HG03095 (cell line): ENCODE measurements at regions not wholly inside any gene's neighbourhood (a gene's known extent, or its start where the extent isn't known, plus 50 kb on each side); places are given as distances from the start of the nearest gene placed in this dataset.
"Not testable (repeated sequence)": the region's sequence is repeated elsewhere in the genome, so short reads cannot be mapped to it uniquely, and the experiment has no call there.

Experiments used
- ATAC-seq: cut with Tn5 transposase; IDR thresholded peaks from one replicate; pipeline ENCODE4 v1.9.1; 2021; ENCODE audit warnings: moderate library complexity; ENCODE audit not compliant: unreplicated experiment

GRCh38 chr15:20204177-20204866, 337.3 kb downstream of the GOLGA6L6 start:
- ATAC-seq: not testable (repeated sequence)

DNA sequence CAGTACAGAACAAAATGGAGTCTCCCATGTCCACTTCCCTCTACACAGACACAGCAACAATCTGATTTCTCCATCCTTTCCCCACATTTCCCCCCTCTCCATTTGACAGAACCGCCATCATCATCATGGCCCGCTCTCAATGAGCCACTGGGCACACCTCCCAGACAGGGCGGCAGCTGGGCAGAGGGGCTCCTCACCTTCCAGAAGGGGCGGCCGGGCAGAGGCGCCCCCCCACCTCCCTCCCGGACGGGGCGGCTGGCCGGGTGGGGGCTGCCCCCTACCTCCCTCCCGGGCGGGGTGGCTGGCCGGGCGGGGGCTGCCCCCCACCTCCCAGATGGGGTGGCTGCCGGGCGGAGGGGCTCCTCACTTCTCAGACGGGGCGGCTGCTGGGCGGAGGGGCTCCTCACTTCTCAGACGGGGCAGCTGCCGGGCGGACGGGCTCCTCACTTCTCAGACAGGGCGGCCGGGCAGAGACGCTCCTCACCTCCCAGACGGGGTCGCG, 337.9 kb downstream of the GOLGA6L6 start:
- not testable (repeated sequence) for ATAC-seq

- ATAC-seq: not testable (repeated sequence)
Measured at GRCh38 chr15:20194591-20195198, 346.9 kb downstream of the GOLGA6L6 start.

DNA sequence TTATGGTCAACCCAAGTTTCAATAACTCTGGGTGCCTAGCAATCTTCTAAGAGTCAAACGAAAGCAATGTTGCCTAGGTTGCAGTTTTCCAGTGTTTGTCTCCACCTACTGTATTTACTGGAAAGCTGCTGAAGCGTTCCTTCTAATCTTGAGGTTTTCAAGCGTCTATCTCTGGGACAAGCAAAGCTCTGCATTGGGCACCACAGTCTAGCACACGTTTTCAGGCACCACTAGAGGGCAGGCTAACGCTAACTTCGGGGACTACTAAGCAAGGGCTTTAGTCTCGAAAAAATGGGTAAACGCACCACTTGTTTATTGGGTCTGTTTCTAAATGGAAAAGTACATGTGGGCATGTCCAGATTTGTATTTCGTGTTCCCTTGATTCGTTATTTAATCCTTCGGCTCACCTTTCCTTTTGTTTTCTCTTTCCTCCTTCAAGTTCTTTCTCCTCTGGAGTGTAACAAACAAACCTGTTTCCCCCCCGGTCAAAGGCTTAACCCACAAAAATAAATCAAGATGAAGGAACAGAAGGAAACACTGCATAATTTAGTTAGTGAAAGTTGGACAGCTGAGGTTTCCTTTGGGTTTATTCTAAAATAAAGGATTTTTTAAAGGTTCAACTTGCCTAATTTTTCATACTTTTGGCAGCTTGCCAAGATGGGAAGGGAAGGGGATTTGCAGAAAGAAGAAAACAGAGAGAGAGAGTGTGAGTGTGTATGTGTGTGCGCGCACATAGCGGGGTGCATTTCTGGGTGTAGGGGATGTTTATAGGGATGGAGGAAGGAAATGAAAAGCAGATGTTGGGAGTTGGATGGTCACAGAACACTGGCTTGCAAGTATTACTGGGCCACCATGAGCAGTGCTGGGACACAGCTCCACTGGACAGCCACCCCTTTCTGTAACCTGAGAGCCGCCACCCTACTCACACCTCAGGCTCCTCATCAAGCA, 348.3 kb downstream of the GOLGA6L6 start:
- ATAC-seq: peak; percentile 92

GRCh38 chr15:20191508-20192125, 350.0 kb downstream of the GOLGA6L6 start:
- not testable (repeated sequence) for ATAC-seq

GRCh38 chr15:20188611-20189010, 353.0 kb downstream of the GOLGA6L6 start:
- ATAC-seq: not testable (repeated sequence)

- ATAC-seq: not testable (repeated sequence)
Measured at GRCh38 chr15:20187370-20188355, 353.9 kb downstream of the GOLGA6L6 start.

DNA sequence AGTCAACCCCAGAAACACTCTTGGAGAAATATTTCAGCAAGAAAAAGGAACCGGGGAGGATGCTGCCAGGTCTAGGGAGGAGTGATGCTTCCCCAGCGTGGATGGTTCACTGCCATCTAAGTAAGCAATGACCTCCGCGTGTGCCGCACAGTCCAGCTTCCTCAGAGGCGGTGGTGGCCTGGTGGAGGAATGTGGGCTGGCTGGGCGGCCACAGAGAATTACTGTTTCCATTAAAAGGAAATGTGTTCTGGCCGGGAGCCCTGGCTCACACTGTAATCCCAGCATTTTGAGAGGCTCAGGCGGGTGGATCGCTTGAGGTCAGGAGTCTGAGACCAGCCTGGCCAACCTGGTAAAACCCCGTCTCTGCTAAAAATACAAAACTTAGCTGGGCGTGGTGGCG, 356.7 kb downstream of the GOLGA6L6 start:
- ATAC-seq: not testable (repeated sequence)

- ATAC-seq: not testable (repeated sequence)
Measured at GRCh38 chr15:20168221-20168620, 373.4 kb downstream of the GOLGA6L6 start.

GRCh38 chr15:20153528-20153927, 388.1 kb downstream of the GOLGA6L6 start:
- ATAC-seq: not testable (repeated sequence)

DNA sequence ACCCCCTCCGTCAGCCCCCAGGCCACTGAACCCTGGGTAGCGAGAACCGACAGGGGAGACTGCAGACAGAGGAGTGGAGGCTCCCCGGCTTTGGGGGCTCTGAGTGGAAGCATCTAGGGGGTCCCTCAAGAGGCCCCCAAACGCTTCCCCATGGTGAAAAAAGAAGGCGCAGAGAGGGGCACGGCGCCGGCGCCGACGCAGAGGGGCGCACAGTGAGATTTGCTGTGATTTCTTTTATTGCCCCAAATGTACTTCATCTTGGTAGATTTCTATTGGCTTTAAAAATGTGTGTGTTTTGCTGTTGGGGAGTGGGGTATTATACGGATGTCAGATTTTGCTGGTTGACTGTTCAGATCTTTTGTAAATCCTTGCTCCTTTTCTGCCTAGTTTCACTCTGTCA, 392.9 kb downstream of the GOLGA6L6 start:
- not testable (repeated sequence) for ATAC-seq

- not testable (repeated sequence) for ATAC-seq
Measured at GRCh38 chr15:20148008-20148407, 393.6 kb downstream of the GOLGA6L6 start.

DNA sequence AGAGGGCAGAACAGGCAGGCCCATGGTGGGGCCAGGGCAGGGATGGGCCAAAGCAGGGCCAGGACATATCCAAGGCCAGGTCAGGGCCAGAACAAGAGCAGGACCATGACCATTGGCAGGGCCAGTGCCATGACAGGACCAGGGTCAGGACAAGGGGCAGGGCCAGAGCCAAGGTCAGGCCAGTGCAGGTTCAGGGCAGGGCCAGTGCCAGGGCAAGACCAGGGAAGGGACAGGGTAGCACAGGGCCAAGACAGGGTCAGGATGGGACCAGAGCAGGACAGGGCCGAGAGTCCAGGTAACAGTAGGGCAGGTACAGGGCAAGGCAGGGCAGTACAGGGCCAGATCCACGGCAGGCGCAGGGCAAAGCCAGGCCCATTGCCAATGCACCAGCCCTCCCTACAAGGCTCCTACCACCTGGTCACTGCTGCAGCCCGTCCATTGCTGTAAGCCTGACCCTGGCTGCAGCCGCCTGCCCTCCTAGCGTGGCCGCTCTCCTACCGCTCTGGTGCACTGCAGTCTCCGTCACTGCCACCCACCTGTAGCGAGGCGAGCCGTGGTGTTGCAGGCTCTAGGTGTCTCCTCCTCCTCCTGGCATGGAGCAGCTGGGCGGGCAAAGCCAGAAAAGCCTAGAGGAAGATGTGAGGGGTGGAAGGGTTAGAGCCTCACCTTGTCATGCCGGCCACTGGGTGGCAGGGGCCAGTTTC, 397.1 kb downstream of the GOLGA6L6 start:
- not testable (repeated sequence) for ATAC-seq

- ATAC-seq: not testable (repeated sequence)
Measured at GRCh38 chr15:20142906-20143305, 398.7 kb downstream of the GOLGA6L6 start.

GRCh38 chr15:20142410-20142809, 399.2 kb downstream of the GOLGA6L6 start:
- not testable (repeated sequence) for ATAC-seq

DNA sequence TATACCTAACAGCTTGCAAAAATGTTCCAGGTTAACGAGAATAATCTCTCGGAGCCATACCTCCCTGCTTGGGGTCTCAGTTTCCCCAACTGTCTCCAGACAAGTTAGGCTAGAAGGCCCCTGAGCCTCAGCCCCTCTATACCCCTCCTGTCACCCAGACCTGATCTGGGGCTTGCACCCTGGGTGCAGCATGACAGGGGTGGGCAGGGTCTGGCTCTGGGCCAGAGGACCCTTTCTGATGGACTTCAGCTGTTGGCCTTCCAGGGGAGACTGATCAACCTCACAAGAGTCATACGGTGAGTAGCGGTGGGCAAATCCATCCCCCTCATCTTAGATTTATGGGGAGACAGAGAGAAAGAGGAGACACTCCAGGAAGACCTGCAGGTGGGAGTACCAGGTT, 416.9 kb downstream of the GOLGA6L6 start:
- ATAC-seq: not testable (repeated sequence)

GRCh38 chr15:20106026-20106425, 435.6 kb downstream of the GOLGA6L6 start:
- no peak for ATAC-seq

GRCh38 chr15:20105011-20105990, 436.3 kb downstream of the GOLGA6L6 start:
- not testable (repeated sequence) for ATAC-seq
